GM21526 (cell line): ENCODE measurements at regions not wholly inside any gene's neighbourhood (a gene's known extent, or its start where the extent isn't known, plus 50 kb on each side); places are given as distances from the start of the nearest gene placed in this dataset.

Experiments used
- ATAC-seq: cut with Tn5 transposase; IDR thresholded peaks from one replicate; pipeline ENCODE4 v1.9.1; 2021; ENCODE audit warnings: moderate library complexity; ENCODE audit not compliant: unreplicated experiment, low FRiP score

DNA sequence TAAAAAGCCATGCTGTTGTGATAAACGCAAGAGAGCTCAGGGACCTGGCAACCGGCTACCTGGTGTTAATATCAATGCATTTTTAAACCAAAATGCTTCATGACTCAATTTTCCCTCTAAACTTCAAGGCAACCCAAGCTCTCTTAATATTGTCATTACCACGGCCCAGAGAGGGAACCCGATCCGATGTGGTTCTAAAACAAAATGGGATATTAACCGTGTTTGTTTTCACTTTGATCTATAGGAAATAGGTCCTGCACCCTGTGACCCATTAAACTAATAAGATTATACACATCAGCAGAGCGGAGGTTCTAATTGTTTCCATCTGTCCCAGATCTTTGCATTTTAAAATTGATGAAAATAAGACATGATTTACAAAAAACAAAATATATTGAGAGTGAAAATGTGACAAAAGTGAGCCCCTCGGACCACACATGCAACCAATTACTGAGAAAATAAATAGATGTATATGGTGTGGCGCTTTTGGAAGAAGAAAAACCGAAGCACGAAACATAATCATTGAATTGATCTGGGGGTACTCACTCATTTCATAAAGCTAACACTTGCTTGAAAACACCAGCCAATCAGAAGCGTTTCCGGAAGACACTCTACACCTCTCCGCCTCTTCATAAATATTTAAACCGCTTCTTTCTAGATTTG is 290.3 kb upstream of the NFE2L3 start:
- ATAC-seq = no peak

GRCh38 chr7:25862261-25863004 is 289.6 kb upstream of the NFE2L3 start:
- ATAC-seq = peak; percentile 88

DNA sequence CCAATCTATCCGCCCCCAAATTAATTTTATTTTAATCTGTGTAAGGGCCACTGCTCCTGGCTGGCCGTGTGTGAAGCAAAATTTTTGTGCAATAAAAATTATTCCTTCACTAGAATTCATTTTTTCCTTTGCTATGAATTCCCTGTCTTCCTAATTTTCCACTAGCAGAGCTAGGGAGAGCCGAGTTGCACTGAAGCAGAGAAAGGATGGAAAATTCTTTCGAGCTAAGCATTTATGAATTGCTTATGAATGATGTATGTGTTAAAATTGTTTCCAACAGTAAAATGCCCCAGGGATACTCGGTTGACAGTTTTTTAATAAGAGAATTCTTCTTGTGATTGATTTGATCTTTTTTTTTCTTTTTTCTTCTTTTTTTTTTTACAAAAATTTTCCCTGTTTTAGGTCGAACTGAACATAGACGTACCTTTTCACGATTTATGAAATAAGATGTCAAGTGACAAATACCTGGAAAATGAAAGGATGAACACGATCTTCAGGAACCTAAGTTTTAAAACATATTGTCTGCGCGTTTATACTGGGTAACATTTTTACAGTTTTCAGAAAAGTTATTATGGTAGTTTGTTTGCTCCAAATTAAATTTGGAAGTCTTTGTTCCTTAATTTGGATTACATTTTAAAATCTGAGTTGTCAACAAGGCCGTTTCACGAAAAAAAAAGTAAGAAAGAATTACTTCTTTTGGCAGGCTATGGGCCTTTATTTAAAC is 288.8 kb upstream of the NFE2L3 start:
- no peak for ATAC-seq

DNA sequence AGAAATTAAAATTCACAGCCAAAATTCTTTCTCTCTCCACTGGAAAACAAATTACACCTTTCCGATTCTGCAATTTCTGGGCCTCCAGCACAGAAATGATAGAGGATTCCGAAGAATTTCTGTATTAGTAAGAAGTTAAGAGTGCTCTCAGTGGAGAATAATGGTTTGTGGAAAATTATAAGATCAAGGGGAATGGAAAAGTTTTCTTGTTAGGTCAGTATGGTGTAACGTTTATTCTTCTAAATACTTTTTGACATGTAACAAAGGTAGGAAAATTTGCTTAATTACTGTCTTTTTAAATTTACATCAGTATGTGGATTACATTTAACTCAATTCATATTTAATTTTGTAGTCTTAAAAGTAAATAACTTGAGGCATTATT is 288.3 kb upstream of the NFE2L3 start:
- no peak for ATAC-seq

DNA sequence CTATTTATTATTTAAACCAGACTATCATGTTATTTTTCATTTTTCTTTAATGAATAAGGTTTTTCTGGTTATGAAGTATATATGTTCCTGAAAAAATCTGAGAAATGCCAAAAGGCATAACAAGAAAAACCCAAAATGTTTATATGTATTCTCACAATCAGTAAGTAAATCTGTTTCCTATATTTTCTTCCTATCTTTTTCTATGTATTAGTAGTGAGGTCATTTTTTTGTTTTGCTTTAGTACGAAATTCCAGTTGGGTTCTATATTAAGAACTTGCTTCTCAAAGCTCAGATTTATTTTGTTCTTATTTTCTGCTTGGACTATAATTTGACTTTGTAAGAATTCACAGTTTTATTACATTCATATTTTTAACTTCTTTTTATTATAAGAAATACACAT is 287.5 kb upstream of the NFE2L3 start:
- ATAC-seq = no peak

DNA sequence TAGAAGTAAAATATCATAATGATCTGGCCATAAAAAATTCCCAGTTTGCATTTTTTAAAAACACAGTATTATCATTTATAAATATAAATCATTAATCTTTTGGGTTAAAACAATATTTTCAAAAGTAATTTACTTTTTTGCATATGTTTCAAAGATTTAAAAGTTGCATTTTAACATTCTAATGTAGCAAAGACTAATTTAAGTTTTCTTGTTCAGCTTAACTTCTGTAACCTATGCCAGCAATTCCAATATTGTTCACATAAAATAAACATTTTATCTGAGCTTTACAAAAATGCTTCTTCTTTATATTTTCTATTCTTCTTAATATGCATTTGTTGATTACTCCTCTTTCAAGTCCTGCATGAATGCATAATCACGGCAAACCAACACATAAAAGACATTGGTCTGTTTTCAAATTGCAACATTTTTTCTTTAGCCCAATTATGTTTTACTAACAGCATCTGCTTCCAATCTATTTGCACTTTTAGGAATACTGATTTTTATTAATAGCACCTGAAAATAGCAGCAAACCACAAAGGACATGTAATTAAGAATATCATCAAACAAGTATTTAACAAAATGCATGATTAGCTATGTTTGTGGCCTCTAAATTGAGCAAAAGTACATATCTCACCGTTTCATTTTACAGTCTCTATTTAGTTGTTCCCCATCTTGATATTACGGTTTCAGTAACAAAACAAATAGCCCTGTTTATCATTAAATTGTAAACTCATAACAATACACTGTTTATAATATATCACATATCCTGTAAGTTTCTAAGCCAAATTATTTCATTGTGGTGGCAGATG is 286.9 kb upstream of the NFE2L3 start:
- ATAC-seq = no peak

DNA sequence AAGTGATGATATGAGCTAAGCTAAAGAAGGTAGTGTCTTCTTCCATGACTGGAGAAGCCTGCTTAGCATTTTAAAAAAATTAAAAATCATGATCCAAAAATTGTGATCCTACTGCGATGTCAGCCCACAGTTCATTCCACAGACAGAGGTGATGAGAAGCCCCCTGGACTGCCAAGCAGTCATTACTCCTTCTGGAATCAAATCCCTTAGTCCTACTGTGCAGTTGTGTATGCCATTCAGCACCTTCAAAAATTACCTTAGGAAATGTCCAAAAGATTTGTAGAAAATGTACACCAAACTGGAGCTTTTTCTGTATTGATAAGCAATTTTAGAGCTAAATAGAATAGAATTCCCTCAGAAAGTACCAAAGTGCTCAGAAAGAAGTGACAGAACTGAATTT is 283.5 kb upstream of the NFE2L3 start:
- no peak for ATAC-seq

DNA sequence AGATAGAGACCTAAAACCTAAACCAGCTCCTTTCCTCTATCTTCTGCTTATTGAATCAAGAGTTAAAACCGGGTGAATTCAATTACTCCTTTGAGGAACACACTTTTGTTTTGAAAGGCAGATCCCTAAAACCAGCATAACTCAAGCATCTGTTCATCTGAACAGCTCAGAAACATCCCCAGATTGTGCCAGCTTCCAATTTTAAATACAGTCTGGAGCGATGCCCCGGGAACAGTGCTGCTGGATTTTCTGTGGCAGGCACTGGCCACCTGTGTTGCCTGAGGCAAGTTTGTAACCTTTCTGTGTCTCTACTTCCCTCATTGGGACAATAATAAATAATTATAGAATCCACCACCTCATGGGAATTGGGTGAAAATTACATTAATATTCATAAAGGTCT is 281.4 kb upstream of the NFE2L3 start:
- ATAC-seq = no peak

DNA sequence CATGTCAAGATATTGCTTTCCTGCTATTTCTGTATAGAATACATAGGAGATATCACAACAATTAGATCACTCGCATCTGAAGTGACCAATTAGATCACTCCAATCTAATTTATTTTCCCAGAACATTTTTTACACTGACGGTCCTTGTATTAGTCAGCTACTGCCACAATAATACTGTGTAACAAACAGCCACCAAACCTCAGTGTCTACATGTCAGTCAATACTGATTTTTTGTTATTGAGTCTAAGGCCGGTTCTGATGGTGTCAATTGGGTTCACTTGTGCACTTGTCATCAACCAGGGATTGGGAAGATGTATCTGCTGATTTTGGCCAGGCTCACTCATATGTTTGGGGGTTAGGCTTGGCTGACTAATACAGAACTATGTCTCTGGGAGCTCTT is 275.9 kb upstream of the NFE2L3 start:
- ATAC-seq = no peak

DNA sequence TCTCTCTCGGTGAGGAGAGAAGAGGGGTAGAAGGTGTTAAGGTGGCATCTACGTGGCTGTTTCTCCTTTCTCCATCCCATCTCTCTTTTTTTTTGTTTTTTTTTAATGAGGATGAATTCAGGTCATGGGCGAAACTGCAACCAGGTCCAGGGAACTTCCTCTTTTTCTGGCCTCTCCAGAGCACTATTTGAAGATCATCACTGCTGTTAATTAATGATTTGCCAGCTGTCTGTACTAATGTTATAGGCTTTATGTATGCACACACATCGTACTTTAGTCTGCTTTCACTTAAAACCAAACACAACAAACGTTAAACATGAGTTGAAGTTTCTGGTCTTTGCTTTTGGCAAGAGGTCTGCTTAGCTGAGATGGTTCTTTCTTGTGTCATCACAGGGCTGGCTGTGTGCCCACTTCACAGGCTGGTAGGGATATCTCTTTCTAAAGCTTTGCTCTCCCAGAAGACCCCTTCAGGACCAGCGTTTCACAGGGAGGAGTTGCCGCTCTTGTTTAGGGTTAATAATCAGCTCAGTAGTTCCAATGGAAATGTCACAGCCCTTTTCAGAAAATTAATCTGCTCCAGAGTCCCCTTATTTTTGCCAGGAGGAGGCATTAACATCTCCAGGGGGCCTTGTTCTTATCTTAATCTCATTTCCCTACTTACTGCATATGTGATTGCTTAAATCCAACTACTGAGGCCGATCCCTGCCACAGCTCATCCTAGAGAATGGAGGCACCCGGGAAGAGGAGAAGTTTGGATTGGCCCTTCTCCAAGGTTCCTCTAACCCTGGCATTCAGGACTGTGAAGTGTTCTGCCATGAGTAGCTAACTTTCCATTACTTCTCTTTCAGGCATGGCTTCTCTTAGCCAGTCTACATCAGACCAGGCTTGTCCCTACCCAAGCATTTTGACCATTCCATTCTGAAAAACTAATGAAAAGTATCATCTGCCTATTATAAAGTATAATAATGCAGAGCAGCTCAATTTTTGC is 273.9 kb upstream of the NFE2L3 start:
- ATAC-seq = no peak

GRCh38 chr7:25879799-25880198 is 272.2 kb upstream of the NFE2L3 start:
- no peak for ATAC-seq

DNA sequence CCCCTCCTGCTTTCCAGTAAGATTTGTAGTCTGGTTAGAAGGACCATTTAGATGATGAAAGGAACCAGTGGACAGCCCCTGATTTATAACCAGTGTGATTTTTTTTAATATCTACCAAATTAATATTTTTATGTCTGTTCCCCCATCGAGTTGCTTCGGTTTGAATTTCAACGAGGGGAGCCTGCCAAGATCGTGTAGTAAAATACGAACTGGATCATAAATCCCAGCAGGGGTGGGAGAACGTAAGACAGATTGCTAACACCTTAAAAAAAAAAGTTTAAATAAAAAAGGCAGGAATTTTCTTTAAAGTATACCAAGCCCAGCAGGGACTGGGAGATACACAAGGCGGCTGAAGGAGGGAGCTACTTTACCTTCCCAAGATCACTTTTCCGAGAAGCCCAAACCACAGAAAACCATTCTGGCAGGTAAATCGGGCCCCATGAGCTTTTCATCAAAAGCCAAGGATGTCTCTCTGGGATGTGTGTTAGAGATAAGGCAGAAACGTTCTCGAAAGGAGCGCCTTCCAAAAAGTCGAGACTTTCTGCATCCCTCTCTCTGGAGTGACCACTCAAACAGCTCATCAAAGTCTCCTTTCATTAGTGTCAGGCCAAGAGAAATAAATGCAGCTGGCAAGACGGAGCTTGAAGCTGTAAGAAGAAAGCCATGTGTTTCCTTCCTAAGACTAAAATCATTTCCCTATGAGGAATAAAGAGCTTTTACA is 270.5 kb upstream of the NFE2L3 start:
- no peak for ATAC-seq

- no peak for ATAC-seq
Measured at GRCh38 chr7:25882151-25882773, 269.7 kb upstream of the NFE2L3 start.

DNA sequence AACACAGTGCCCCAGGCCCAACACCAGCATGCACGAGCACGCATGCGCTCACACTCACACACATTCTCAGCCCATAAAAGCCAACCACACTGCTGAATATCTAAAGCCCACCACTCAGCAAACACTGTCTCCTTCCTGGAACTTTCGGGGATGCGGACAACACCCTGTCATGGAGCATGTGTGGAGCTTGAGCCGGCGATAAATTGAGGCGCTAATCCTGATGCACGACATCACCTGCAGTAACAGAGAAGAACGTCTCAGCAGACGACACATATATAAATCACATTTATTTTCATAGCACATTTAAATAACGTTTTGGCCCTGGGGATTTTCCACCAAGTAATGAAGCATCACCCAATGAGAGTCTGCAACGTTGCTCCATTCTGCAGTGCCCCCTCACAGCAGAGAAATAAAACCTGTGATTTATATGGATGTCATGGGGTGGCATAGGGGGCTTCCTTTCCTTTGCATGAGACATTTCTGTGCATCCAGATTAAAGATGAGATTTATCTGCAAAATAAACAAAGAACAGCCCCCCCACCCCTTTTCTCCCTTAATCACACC is 267.7 kb upstream of the NFE2L3 start:
- ATAC-seq = no peak

DNA sequence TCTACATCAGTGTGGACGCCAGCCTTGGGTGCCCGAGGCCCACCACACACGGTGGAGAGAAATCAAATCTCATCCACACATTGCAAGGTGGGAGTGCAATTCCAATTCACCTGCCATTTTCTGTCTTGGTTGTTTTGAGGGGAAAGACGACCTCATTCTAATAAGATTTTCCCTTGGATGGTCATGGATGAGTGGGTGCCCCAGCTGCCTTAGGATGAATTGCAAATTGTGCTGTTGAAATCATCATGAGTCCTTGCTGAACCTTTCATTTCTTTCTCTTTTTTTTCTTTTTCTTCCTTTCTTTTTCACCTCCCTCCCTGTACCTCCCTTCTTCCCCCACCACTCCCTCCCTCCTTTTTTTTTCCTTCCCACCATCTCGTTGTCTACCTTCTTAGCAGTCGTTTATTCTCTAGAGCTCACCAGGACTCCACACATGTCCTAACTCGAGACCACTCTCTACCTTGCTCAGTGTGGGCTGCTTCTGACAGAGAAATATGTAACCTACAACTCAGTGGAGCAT is 266.9 kb upstream of the NFE2L3 start:
- ATAC-seq = no peak

DNA sequence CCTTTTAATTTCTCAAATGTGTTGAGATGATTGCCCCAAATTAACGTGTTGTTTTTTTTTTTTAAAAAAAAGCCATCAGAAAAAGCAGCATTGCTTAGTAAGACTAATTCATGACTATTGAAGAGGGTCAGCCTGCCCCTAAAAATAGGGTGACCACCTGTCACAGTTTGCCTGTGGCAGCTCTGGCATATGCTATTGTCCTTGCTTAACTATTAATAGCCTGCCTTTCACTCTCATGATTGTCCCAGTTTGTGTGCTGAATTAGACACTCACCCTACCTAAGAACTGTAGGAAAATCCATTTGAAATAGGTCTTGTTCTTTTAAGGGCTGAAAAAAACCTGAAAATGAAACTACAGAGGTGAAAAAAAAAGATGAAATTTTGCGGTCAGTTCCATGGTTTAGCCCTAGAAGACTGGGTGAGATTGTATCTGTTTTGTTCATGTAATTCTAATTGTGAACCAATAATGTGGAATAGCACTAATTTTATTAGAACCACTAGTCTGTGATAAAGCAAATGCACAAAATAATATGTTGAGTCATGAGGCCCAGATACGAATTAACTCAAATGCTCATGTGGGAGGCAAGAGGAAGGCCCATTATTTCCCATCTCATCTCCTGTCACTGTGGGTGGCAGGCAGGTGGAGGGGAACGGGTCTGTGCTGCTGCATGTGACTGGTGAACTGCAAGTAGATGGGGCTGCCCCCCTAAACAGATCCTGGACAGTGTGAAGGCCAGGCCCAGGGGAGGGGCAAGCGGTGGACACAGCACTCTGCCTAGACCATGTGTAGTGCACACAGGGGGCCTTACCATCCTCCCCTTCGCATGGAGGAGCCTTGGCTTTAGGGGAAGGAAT is 265.4 kb upstream of the NFE2L3 start:
- ATAC-seq = no peak

- no peak for ATAC-seq
Measured at GRCh38 chr7:25887266-25887665, 264.7 kb upstream of the NFE2L3 start.
